ENCODE measurements at regions not wholly inside any gene's neighbourhood (a gene's known extent, or its start where the extent isn't known, plus 50 kb on each side); places are given as distances from the start of the nearest gene placed in this dataset.

- TF ChIP-seq RBM39 (IDR thresholded peaks at IDR 0.05; ENCODE audit: low read depth, low read length, poor library complexity, severe bottlenecking), result no peak
- TF ChIP-seq, protein P1, sequence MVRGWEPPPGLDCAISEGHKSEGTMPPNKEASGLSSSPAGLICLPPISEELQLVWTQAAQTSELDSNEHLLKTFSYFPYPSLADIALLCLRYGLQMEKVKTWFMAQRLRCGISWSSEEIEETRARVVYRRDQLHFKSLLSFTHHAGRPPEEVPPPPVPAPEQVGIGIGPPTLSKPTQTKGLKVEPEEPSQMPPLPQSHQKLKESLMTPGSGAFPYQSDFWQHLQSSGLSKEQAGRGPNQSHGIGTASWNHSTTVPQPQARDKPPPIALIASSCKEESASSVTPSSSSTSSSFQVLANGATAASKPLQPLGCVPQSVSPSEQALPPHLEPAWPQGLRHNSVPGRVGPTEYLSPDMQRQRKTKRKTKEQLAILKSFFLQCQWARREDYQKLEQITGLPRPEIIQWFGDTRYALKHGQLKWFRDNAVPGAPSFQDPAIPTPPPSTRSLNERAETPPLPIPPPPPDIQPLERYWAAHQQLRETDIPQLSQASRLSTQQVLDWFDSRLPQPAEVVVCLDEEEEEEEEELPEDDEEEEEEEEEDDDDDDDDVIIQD (CRISPR knock-in tag; IDR thresholded peaks at IDR 0.05; ENCODE audit: low read depth), result no peak
Observed at GRCh38 chr11:42825598-42825997, 486.2 kb upstream of the API5 start.
